ENCODE measurements at regions not wholly inside any gene's neighbourhood (a gene's known extent, or its start where the extent isn't known, plus 50 kb on each side); places are given as distances from the start of the nearest gene placed in this dataset.

DNA sequence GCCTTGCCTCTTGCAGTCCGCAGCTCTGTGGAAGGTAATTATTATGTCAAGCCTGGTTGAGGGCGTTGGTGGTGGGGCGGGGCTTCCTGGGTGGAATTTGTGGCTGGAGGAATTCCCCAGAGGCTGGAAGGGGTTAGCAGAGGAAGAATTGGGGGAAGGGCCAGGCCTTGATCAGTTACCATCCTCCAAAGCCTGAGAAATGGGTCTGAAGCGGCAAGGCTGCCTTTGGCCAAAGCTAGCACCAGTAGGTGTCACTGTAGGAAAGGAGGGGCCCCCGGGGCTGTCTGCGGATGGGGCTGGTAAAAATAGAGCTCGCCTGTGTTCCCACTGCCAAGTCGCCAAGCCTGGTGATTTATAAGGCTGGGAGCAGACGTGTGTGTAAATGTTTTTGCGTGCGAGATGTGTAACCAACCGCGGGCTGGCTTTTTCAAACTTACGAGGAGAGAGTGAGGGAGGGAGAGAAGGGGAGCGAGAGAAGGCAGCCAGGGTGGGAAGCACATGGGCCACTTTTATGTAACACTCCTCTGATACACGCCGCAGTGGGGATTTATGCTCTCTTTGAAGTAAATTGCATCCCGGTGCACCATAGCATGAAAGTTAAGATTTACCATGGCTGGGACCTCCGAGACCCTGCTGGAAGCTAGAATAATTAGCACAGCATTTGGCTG lies 367.0 kb downstream of the BCOR start (continued):
- TF ChIP-seq, protein P1, sequence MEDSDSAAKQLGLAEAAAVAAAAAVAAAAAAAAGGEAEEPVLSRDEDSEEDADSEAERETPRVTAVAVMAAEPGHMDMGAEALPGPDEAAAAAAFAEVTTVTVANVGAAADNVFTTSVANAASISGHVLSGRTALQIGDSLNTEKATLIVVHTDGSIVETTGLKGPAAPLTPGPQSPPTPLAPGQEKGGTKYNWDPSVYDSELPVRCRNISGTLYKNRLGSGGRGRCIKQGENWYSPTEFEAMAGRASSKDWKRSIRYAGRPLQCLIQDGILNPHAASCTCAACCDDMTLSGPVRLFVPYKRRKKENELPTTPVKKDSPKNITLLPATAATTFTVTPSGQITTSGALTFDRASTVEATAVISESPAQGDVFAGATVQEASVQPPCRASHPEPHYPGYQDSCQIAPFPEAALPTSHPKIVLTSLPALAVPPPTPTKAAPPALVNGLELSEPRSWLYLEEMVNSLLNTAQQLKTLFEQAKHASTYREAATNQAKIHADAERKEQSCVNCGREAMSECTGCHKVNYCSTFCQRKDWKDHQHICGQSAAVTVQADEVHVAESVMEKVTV (CRISPR knock-in tag; IDR thresholded peaks at IDR 0.05): peak; percentile 73
- TF ChIP-seq, protein P2, sequence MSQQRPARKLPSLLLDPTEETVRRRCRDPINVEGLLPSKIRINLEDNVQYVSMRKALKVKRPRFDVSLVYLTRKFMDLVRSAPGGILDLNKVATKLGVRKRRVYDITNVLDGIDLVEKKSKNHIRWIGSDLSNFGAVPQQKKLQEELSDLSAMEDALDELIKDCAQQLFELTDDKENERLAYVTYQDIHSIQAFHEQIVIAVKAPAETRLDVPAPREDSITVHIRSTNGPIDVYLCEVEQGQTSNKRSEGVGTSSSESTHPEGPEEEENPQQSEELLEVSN (IDR thresholded peaks at IDR 0.05; ENCODE audit: borderline replicate concordance in 1 of 2, extremely low read depth in 1 of 2, insufficient read depth in 1 of 2, insufficient read length in 1 of 2, low read depth in 1 of 2, low read length in 1 of 2, poor library complexity in 1 of 2, severe bottlenecking in 1 of 2): peak in 1 of 2 experiments; percentile 34
- TF ChIP-seq, protein P3, sequence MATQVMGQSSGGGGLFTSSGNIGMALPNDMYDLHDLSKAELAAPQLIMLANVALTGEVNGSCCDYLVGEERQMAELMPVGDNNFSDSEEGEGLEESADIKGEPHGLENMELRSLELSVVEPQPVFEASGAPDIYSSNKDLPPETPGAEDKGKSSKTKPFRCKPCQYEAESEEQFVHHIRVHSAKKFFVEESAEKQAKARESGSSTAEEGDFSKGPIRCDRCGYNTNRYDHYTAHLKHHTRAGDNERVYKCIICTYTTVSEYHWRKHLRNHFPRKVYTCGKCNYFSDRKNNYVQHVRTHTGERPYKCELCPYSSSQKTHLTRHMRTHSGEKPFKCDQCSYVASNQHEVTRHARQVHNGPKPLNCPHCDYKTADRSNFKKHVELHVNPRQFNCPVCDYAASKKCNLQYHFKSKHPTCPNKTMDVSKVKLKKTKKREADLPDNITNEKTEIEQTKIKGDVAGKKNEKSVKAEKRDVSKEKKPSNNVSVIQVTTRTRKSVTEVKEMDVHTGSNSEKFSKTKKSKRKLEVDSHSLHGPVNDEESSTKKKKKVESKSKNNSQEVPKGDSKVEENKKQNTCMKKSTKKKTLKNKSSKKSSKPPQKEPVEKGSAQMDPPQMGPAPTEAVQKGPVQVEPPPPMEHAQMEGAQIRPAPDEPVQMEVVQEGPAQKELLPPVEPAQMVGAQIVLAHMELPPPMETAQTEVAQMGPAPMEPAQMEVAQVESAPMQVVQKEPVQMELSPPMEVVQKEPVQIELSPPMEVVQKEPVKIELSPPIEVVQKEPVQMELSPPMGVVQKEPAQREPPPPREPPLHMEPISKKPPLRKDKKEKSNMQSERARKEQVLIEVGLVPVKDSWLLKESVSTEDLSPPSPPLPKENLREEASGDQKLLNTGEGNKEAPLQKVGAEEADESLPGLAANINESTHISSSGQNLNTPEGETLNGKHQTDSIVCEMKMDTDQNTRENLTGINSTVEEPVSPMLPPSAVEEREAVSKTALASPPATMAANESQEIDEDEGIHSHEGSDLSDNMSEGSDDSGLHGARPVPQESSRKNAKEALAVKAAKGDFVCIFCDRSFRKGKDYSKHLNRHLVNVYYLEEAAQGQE (IDR thresholded peaks at IDR 0.05; ENCODE audit: borderline replicate concordance): peak; percentile 55
- TF ChIP-seq, protein P3 (CRISPR knock-in tag; IDR thresholded peaks at IDR 0.05; ENCODE audit: low read depth): no peak
- TF ChIP-seq RBM25 (IDR thresholded peaks at IDR 0.05; ENCODE audit: low read depth, low read length, severe bottlenecking): no peak
- peak; percentile 67 for TF ChIP-seq MEIS2 (IDR thresholded peaks at IDR 0.05; ENCODE audit: partially characterized antibody)
